A549 (cell line): ENCODE measurements at regions not wholly inside any gene's neighbourhood (a gene's known extent, or its start where the extent isn't known, plus 50 kb on each side); places are given as distances from the start of the nearest gene placed in this dataset.

Experiments
- ATAC-seq, 2 experiments: fragments of 200-7000 bp in 1 of 2; fragments of >200 bp in 1 of 2; cut with Nextera tagmentation in 1 of 2; cut with Tn5 transposase in 1 of 2; 3 replicates each; pipeline versions ENCODE4 v1.8.0 to v1.9.1; 2018 to 2020; ENCODE audit warnings: mild to moderate bottlenecking in 1 of 2, moderate library complexity in 1 of 2
- CTCF ChIA-PET: fragments of 300-600 bp; sonication (Branson Sonifier 250); formaldehyde crosslinking; extraction: SDS; loops from one replicate; lab custom pipeline; 2021; ENCODE audit warnings: antibody characterized with exemption, inconsistent platforms; lab: Yijun Ruan, JAX
- POLR2A ChIA-PET: fragments of 350-600 bp; formaldehyde crosslinking; extraction: SDS; loops from one replicate; lab custom pipeline; 2021; ENCODE audit warnings: antibody characterized with exemption, inconsistent platforms; lab: Yijun Ruan, JAX
- DNase-seq, 2 experiments: peaks; one replicate each; pipeline versions ENCODE4 v3.0.0 to v3.0.0-alpha.2; 2011 to 2016; ENCODE audit warnings: low read depth in 1 of 2, low spot score in 1 of 2
- FAIRE-seq: peaks from 2 replicates; lab custom pipeline; 2011; peaks lifted over from hg19 to GRCh38; lab: Jason Lieb, UNC
- H3K27ac ChIP-seq, 2 experiments: fragments of >200 bp; sonication (Bioruptor Twin); formaldehyde crosslinking; 3 replicates each; pipeline ENCODE4 v1.5.1; 2016 to 2017
- H3K4me1 ChIP-seq: fragments of >200 bp; sonication (Bioruptor Twin); formaldehyde crosslinking; 3 replicates; pipeline ENCODE4 v1.6.1; 2016
- H3K4me2 ChIP-seq: fragments of >200 bp; sonication (Bioruptor Twin); formaldehyde crosslinking; 3 replicates; pipeline ENCODE4 v1.6.1; 2016
- H3K4me3 ChIP-seq: fragments of >200 bp; sonication (Bioruptor Twin); formaldehyde crosslinking; 3 replicates; pipeline ENCODE4 v1.5.1; 2016
- H3K9me3 ChIP-seq: fragments of >200 bp; sonication (Bioruptor Twin); formaldehyde crosslinking; 3 replicates; pipeline ENCODE4 v1.6.1; 2016
- CHD4 ChIP-seq: fragments of 200-600 bp; sonication (generic); IDR thresholded peaks from 2 replicates; pipeline ENCODE4 v1.6.1; 2016; ENCODE audit warnings: antibody characterized with exemption, mild to moderate bottlenecking, borderline replicate concordance
- GATA3 ChIP-seq: IDR thresholded peaks from 2 replicates; pipeline ENCODE4 v1.6.1; 2012; ENCODE audit warnings: borderline replicate concordance
- MYC ChIP-seq: IDR thresholded peaks from 2 replicates; pipeline ENCODE4 v1.6.1; 2012; ENCODE audit warnings: mild to moderate bottlenecking, inconsistent platforms, low read length, improper control_type of control experiment, borderline replicate concordance
- NFE2L2 ChIP-seq: fragments of 150-350 bp; conservative IDR thresholded peaks from 2 replicates; pipeline ENCODE4 v1.6.1; 2014; ENCODE audit warnings: low read length
- POLR2A ChIP-seq: IDR thresholded peaks from 2 replicates; pipeline ENCODE4 v1.6.1; 2012; ENCODE audit warnings: mild to moderate bottlenecking, low read length
- RAD21 ChIP-seq, 2 experiments: fragments of >200 bp in 1 of 2; sonication (Bioruptor Twin) in 1 of 2; formaldehyde crosslinking in 1 of 2; IDR thresholded peaks in 1 of 2; conservative IDR thresholded peaks in 1 of 2; 2 replicates in 1 of 2; 3 replicates in 1 of 2; pipeline ENCODE4 v1.6.1; 2012 to 2018; ENCODE audit warnings: inconsistent platforms in 1 of 2
- TFCP2L1 ChIP-seq: fragments of 250-450 bp; sonication (Bioruptor Pico); IDR thresholded peaks from 2 replicates; pipeline ENCODE4 v1.5.0; 2021; ENCODE audit warnings: mild to moderate bottlenecking
- WGBS: methylation state at CpG from one replicate; pipeline ENCODE4 v1.1.6; 2017; ENCODE audit errors: missing lambda C conversion rate; 5-methylcytosine and 5-hydroxymethylcytosine counted together
- TF ChIP-seq, protein P1 (sequence below): IDR thresholded peaks from 2 replicates; pipeline ENCODE4 v1.6.1; 2012
- TF ChIP-seq, protein P2 (sequence below): fragments of 150-350 bp; IDR thresholded peaks from 2 replicates; pipeline ENCODE4 v1.6.1; 2014; ENCODE audit warnings: low read depth, mild to moderate bottlenecking, low read length
- TF ChIP-seq, protein P3 (sequence below): fragments of >200 bp; sonication (Bioruptor Twin); formaldehyde crosslinking; IDR thresholded peaks from 3 replicates; pipeline ENCODE4 v1.5.1; 2016

DNA sequence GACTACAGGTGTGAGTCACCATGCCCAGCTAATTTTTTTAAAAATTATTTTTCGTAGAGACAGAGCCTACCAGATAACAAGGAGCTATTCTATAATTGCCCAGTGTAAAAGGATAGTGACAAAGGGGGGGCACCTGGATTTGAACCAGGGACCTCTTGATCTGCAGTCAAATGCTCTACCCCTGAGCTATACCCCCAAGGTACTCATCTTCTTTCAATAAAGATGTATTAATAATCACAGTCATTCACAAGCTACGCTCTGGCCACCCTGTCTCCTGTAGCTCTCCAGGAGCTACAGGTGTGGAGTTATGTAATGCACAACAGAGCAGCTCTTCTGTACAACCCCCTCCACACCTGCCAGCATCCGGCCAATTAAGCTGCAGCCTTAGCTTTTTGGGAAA is 83.5 kb downstream of the ZNF777 start (continued):
- TF ChIP-seq, protein P1, sequence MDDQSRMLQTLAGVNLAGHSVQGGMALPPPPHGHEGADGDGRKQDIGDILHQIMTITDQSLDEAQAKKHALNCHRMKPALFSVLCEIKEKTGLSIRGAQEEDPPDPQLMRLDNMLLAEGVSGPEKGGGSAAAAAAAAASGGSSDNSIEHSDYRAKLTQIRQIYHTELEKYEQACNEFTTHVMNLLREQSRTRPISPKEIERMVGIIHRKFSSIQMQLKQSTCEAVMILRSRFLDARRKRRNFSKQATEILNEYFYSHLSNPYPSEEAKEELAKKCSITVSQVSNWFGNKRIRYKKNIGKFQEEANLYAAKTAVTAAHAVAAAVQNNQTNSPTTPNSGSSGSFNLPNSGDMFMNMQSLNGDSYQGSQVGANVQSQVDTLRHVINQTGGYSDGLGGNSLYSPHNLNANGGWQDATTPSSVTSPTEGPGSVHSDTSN, result no peak
- TF ChIP-seq TFCP2L1 (CRISPR knock-in tag), result no peak

DNA sequence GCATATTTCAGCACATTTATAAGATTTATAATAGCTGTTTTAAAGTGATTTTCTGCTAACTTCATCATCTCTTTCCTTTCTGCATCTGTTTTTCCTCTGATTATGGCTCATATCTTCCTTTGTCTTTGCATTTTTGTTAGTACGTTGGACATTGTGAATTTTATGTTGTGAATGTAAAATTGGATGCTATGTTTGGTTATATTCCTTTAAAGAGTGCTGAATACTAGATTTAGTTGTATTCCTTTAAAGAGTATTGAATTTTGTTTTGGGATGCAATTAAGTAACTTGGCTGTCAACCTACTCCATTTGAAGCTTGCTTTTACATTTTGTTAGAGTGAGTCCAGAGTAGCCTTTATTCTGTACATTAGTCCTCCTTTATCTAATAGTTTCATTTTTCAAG is 81.2 kb downstream of the ZNF777 start:
- POLR2A ChIA-PET, result no interaction called here
- TF ChIP-seq GATA3 (no peak), POLR2A (no peak), NFE2L2 (no peak), CHD4 (no peak)
- TF ChIP-seq, protein P2, sequence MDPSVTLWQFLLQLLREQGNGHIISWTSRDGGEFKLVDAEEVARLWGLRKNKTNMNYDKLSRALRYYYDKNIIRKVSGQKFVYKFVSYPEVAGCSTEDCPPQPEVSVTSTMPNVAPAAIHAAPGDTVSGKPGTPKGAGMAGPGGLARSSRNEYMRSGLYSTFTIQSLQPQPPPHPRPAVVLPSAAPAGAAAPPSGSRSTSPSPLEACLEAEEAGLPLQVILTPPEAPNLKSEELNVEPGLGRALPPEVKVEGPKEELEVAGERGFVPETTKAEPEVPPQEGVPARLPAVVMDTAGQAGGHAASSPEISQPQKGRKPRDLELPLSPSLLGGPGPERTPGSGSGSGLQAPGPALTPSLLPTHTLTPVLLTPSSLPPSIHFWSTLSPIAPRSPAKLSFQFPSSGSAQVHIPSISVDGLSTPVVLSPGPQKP, result no peak
- TF ChIP-seq, protein P3, sequence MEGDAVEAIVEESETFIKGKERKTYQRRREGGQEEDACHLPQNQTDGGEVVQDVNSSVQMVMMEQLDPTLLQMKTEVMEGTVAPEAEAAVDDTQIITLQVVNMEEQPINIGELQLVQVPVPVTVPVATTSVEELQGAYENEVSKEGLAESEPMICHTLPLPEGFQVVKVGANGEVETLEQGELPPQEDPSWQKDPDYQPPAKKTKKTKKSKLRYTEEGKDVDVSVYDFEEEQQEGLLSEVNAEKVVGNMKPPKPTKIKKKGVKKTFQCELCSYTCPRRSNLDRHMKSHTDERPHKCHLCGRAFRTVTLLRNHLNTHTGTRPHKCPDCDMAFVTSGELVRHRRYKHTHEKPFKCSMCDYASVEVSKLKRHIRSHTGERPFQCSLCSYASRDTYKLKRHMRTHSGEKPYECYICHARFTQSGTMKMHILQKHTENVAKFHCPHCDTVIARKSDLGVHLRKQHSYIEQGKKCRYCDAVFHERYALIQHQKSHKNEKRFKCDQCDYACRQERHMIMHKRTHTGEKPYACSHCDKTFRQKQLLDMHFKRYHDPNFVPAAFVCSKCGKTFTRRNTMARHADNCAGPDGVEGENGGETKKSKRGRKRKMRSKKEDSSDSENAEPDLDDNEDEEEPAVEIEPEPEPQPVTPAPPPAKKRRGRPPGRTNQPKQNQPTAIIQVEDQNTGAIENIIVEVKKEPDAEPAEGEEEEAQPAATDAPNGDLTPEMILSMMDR, result no peak
- TF ChIP-seq, all 56 proteins: peak for 0
- WGBS, result 0% methylated on average over 1 of the region's 1 CpG
- Histone ChIP-seq H3K9me3 (peaks cover 24% of the 10 kb centered on the region; the same call in 2 of the 3 replicates), H3K4me3 (no peak overlapping the region), H3K27ac (no peak overlapping the region), H3K4me1 (no peaks in the 10 kb centered on the region), H3K4me2 (no peak overlapping the region)
- no peak for DNase-seq
- ATAC-seq, result no peak
- no peak for FAIRE-seq
- CTCF ChIA-PET, result no interaction called here

DNA sequence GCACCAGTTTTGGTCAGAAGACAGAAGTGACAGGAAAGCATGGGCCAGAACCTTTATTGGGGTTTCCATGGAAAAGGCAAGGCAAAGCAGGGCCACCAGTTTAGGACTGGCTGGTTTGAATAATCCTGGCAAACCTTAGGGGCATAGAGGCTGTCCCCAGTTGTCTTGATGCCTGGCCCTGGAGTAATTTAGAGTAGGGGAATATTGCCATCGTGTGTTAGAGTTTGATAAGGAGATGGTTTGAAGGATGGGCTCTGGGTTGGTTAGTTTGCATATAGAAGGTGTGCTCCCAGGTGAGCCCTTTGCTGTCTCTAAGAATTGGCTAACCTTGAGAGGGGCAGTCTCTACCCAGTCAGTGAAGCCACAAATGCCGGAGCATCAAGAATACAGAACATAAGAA is 79.6 kb downstream of the ZNF777 start:
- H3K4me2 ChIP-seq, result no peak overlapping the region
- ChIA-PET POLR2A (no interaction called here), CTCF (interaction anchor here (0.9 to 1.0 kb wide), 2 partner anchors 17 to 119 kb away, joined by 3 to 6 read pairs; partner anchors contain the start of gene ZNF783)
- FAIRE-seq (no peak), DNase-seq (no peak), ATAC-seq (peak in 1 of 2 experiments; percentile 56; a peak in 2 of 6 replicates)
- no peaks in the 10 kb centered on the region for H3K4me1 ChIP-seq
- TF ChIP-seq MYC (no peak), RAD21 (conservative IDR thresholded peaks at IDR 0.05 in 1 of 2, IDR thresholded peaks at IDR 0.05 in 1 of 2) (peak in 1 of 2 experiments; percentile 30; a peak in 2 of 5 replicates)
- TF ChIP-seq, all 56 proteins: peak for 1
- WGBS, result 16% methylated on average over 2 of the region's 2 CpGs
- Histone ChIP-seq H3K9me3 (peaks cover 24% of the 10 kb centered on the region; the same call in 2 of the 3 replicates), H3K4me3 (no peak overlapping the region), H3K27ac (no peak overlapping the region)
